ENCODE measurements at regions not wholly inside any gene's neighbourhood (a gene's known extent, or its start where the extent isn't known, plus 50 kb on each side); places are given as distances from the start of the nearest gene placed in this dataset.
"Not testable (repeated sequence)": the region's sequence is repeated elsewhere in the genome, so short reads cannot be mapped to it uniquely, and the experiment has no call there.

DNA sequence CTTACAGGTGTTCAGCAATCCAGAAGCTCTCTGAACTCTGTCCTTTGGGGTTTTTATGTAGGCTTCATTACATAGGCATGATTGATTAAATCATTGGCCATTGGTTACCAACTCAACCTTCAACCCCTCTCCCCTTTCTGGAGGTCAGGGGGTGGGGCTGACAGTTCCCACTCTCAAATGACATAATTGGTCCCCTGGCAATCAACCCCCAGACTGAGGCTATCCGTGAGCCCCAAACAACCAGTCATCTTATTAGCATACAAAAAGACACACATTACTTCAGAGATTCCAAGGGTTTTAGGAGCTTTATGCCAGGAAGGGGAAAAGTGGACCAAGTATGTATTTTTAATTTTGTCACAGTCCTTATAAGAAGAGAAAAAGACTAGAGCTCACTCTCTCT lies 92.1 kb downstream of the ZNF467 start:
- H3K4me3 ChIP-seq (ENCODE audit: low read depth, low read length): no peak overlapping the region
- TF ChIP-seq, protein P1, sequence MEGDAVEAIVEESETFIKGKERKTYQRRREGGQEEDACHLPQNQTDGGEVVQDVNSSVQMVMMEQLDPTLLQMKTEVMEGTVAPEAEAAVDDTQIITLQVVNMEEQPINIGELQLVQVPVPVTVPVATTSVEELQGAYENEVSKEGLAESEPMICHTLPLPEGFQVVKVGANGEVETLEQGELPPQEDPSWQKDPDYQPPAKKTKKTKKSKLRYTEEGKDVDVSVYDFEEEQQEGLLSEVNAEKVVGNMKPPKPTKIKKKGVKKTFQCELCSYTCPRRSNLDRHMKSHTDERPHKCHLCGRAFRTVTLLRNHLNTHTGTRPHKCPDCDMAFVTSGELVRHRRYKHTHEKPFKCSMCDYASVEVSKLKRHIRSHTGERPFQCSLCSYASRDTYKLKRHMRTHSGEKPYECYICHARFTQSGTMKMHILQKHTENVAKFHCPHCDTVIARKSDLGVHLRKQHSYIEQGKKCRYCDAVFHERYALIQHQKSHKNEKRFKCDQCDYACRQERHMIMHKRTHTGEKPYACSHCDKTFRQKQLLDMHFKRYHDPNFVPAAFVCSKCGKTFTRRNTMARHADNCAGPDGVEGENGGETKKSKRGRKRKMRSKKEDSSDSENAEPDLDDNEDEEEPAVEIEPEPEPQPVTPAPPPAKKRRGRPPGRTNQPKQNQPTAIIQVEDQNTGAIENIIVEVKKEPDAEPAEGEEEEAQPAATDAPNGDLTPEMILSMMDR (IDR thresholded peaks at IDR 0.05; ENCODE audit: insufficient read depth, low read length, poor library complexity, severe bottlenecking): no peak
- DNase-seq (ENCODE audit: low read depth): no peak
- no peaks in the 10 kb centered on the region for H3K36me3 ChIP-seq (ENCODE audit: control insufficient read depth, insufficient read depth, low read length)
- H3K27me3 ChIP-seq (ENCODE audit: control insufficient read depth, insufficient read depth, low read length): peaks cover 2% of the 10 kb centered on the region

DNA sequence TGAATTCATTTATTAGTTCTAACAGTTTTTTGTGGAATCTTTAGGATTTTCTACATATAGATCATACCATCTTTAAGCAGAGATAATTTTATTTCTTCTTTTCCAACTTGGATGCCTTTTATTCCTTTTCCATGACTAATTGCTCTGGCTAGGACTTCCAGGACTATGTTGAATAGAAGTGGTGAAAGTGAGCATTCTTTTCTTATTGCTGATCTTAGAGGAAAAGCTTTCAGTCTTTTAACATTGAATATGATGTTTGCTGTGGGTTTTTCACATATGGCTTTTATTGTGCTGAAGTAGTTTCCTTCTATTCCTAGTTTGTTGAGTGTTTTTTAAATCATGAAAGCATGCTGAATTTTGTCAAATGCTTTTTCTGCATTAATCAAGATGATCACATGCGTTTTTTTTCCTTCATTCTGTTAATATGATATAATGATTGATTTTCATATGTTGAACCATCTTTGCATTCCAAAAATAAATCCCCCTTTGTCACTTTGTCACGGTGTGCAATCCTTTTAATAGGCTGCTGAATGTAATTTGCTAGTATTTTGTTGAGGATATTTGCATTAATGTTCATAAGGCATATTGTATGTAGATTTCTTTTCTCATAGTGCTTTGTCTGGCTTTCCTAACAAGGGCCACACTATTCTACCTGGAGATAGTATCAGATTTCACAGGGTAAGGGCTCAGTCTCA lies 92.9 kb downstream of the ZNF467 start:
- TF ChIP-seq, protein P1 (IDR thresholded peaks at IDR 0.05; ENCODE audit: insufficient read depth, low read length, poor library complexity, severe bottlenecking): no peak
- Histone ChIP-seq H3K27me3 (ENCODE audit: control insufficient read depth, insufficient read depth, low read length) (peaks cover 2% of the 10 kb centered on the region), H3K4me3 (ENCODE audit: low read depth, low read length) (no peak overlapping the region), H3K36me3 (ENCODE audit: control insufficient read depth, insufficient read depth, low read length) (no peaks in the 10 kb centered on the region)
- no peak for DNase-seq (ENCODE audit: low read depth)

DNA sequence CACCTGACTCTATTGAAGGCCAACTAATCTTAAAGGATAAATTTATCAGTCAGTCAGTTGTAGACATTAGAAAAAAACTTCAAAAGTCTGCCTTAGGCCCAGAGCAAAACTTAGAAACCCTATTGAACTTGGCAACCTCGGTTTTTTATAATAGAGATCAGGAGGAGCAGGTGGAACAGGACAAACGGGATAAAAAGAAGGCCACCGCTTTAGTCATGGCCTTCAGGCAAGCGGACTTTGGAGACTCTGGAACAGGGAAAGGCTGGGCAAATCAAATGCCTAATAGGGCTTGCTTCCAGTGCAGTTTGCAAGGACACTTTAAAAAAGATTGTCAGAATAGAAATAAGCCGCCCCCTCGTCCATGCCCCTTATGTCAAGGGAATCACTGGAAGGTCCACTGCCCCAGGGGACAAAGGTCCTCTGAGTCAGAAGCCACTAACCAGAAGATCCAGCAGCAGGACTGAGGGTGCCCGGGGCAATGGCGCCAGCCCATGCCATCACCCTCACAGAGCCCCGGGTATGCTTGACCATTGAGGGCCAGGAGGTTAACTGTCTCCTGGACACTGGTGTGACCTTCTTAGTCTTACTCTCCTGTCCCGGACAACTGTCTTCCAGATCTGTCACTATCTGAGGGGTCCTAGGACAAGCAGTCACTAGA lies 98.5 kb downstream of the ZNF467 start:
- H3K36me3 ChIP-seq (ENCODE audit: control insufficient read depth, insufficient read depth, low read length); DNase-seq (ENCODE audit: low read depth); H3K27me3 ChIP-seq (ENCODE audit: control insufficient read depth, insufficient read depth, low read length); H3K4me3 ChIP-seq (ENCODE audit: low read depth, low read length): not testable (repeated sequence)

DNA sequence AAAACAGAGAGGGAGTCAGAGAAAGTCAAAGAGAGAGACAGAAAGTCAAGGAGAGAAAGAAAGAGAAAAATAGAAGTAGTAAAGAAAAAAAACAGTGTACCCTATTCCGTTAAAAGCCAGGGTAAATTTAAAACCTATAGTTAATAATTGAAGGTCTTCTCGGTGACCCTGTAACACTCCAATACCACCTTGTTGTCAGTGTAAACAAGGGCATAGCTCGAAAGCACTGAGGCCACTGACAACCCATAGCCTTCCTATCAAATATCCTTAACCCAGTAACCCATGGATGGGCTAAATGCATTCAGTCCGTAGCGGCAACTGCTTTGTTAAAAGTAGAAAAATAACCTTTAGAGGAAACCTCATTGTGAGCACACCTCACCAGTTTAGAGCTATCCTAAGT lies 100.4 kb downstream of the ZNF467 start:
- Histone ChIP-seq H3K27me3 (ENCODE audit: control insufficient read depth, insufficient read depth, low read length) (peaks cover 2% of the 10 kb centered on the region), H3K4me3 (ENCODE audit: low read depth, low read length) (no peak overlapping the region), H3K36me3 (ENCODE audit: control insufficient read depth, insufficient read depth, low read length) (no peaks in the 10 kb centered on the region)
- no peak for DNase-seq (ENCODE audit: low read depth)
- TF ChIP-seq, protein P1 (IDR thresholded peaks at IDR 0.05; ENCODE audit: insufficient read depth, low read length, poor library complexity, severe bottlenecking): no peak

DNA sequence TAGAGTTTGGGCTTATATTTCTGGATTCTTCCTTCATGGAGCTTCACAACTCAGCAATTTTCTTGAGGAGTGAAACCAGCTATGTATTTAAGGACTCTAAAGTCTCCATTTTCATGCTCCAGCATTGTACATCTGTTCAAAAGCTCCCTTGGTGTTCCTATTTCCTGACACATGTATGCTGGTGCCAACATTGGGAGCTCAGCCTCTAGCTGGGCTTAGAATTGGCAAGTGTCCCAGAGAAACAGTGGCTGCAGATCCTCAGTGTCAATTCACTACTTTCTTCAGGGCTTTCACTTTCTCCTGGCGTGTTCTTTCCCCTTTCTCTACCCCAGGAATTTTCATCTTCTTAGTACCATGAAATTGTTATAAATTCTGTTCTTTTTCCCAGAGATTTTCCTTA lies 103.1 kb downstream of the ZNF467 start:
- no peak for DNase-seq (ENCODE audit: low read depth)
- Histone ChIP-seq H3K27me3 (ENCODE audit: control insufficient read depth, insufficient read depth, low read length) (peaks cover 2% of the 10 kb centered on the region), H3K36me3 (ENCODE audit: control insufficient read depth, insufficient read depth, low read length) (no peaks in the 10 kb centered on the region), H3K4me3 (ENCODE audit: low read depth, low read length) (no peak overlapping the region)
- TF ChIP-seq, protein P1 (IDR thresholded peaks at IDR 0.05; ENCODE audit: insufficient read depth, low read length, poor library complexity, severe bottlenecking): no peak

DNA sequence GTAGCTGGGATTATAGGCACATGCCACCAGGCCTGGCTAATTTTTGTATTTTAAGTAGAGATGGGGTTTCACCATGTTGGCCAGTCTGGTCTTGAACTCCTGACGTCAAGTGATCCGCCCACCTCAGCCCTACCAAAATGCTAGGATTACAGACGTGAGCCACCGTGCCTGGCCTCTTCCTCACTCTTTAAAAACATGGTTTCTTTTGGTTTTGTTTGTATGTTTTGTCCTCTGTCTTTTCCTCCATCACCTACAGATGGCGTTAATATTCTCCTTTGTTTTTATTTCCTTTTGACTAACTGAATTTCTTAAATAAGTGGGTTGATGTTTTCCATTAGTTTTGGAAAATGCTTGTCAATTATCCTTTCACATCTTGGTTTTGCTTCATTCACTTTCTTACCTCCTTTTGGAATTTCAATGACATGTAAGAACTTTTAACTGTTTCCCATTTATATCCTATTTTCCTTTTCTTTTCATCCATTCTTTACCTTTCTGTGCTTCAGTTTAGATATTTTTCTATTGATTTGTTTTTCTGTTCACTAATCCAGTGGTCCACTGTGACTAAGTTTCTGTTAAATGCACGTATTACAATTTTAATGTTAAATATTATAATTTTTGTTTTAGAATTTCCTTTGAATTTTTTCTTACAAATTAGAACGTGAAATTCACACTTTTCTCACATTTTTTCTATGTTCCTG lies 104.1 kb downstream of the ZNF467 start:
- no peak for DNase-seq (ENCODE audit: low read depth)
- no peaks in the 10 kb centered on the region for H3K36me3 ChIP-seq (ENCODE audit: control insufficient read depth, insufficient read depth, low read length)
- no peak overlapping the region for H3K4me3 ChIP-seq (ENCODE audit: low read depth, low read length)
- H3K27me3 ChIP-seq (ENCODE audit: control insufficient read depth, insufficient read depth, low read length): peaks cover 2% of the 10 kb centered on the region
- TF ChIP-seq, protein P1 (IDR thresholded peaks at IDR 0.05; ENCODE audit: insufficient read depth, low read length, poor library complexity, severe bottlenecking): peak; percentile 19
